ENCODE measurements at regions not wholly inside any gene's neighbourhood (a gene's known extent, or its start where the extent isn't known, plus 50 kb on each side); places are given as distances from the start of the nearest gene placed in this dataset.

GRCh38 chr11:128061281-128061871 is 526.0 kb downstream of the ETS1 start:
- Histone ChIP-seq H3K27ac (ENCODE audit: low read length) (no peak overlapping the region), H4K20me1 (ENCODE audit: insufficient read depth) (no peaks in the 10 kb centered on the region), H3K9me2 (ENCODE audit: insufficient read depth, low read length) (no peaks in the 10 kb centered on the region), H3K4me3 (ENCODE audit: low read length) (no peak overlapping the region), H3K79me2 (replicated peaks; ENCODE audit: insufficient read depth, low read length) (no peaks in the 10 kb centered on the region), H3K9me3 (ENCODE audit: low read length) (peaks cover 3% of the 10 kb centered on the region), H3F3A (ENCODE audit: insufficient read depth, low read length, poor library complexity, severe bottlenecking) (no peaks in the 10 kb centered on the region), H3K9ac (ENCODE audit: low read length) (no peak overlapping the region), H2AFZ (ENCODE audit: low read depth, low read length) (no peak overlapping the region), H3K4me2 (ENCODE audit: low read length) (no peak overlapping the region), H3K27me3 (ENCODE audit: insufficient read depth, low read depth, low read length) (no peaks in the 10 kb centered on the region), H3K36me3 (ENCODE audit: insufficient read depth, low read length) (no peaks in the 10 kb centered on the region)
- TF ChIP-seq EP300 (conservative IDR thresholded peaks at IDR 0.05; ENCODE audit: poor library complexity, severe bottlenecking) (no peak), EZH2 (IDR thresholded peaks at IDR 0.05; ENCODE audit: borderline replicate concordance, insufficient read depth, low read length, poor library complexity, severe bottlenecking) (no peak), RAD21 (conservative IDR thresholded peaks at IDR 0.05) (no peak), SMC3 (conservative IDR thresholded peaks at IDR 0.05; ENCODE audit: poor library complexity) (no peak), TAF1 (IDR thresholded peaks at IDR 0.05; ENCODE audit: low read depth) (no peak), REST (IDR thresholded peaks at IDR 0.05; ENCODE audit: borderline replicate concordance) (no peak), CTCF (IDR thresholded peaks at IDR 0.05; ENCODE audit: poor library complexity, severe bottlenecking) (no peak), POLR2AphosphoS5 (IDR thresholded peaks at IDR 0.05) (no peak), MXI1 (conservative IDR thresholded peaks at IDR 0.05; ENCODE audit: poor library complexity, severe bottlenecking) (no peak)

- Histone ChIP-seq H3K9ac (ENCODE audit: low read length) (no peak overlapping the region), H3K9me2 (ENCODE audit: insufficient read depth, low read length) (no peaks in the 10 kb centered on the region), H3K9me3 (ENCODE audit: low read length) (peaks cover 1% of the 10 kb centered on the region), H3K79me2 (replicated peaks; ENCODE audit: insufficient read depth, low read length) (no peaks in the 10 kb centered on the region), H3K27ac (ENCODE audit: low read length) (no peak overlapping the region), H3K4me2 (ENCODE audit: low read length) (no peak overlapping the region), H2AFZ (ENCODE audit: low read depth, low read length) (no peak overlapping the region), H3K27me3 (ENCODE audit: insufficient read depth, low read depth, low read length) (no peaks in the 10 kb centered on the region), H4K20me1 (ENCODE audit: insufficient read depth) (no peaks in the 10 kb centered on the region), H3K36me3 (ENCODE audit: insufficient read depth, low read length) (no peaks in the 10 kb centered on the region), H3K4me3 (ENCODE audit: low read length) (no peak overlapping the region), H3F3A (ENCODE audit: insufficient read depth, low read length, poor library complexity, severe bottlenecking) (no peaks in the 10 kb centered on the region)
- TF ChIP-seq REST (IDR thresholded peaks at IDR 0.05; ENCODE audit: borderline replicate concordance) (no peak), MXI1 (conservative IDR thresholded peaks at IDR 0.05; ENCODE audit: poor library complexity, severe bottlenecking) (no peak), RAD21 (conservative IDR thresholded peaks at IDR 0.05) (no peak), POLR2AphosphoS5 (IDR thresholded peaks at IDR 0.05) (no peak), EZH2 (IDR thresholded peaks at IDR 0.05; ENCODE audit: borderline replicate concordance, insufficient read depth, low read length, poor library complexity, severe bottlenecking) (no peak), EP300 (conservative IDR thresholded peaks at IDR 0.05; ENCODE audit: poor library complexity, severe bottlenecking) (no peak), SMC3 (conservative IDR thresholded peaks at IDR 0.05; ENCODE audit: poor library complexity) (no peak), CTCF (IDR thresholded peaks at IDR 0.05; ENCODE audit: poor library complexity, severe bottlenecking) (no peak), TAF1 (IDR thresholded peaks at IDR 0.05; ENCODE audit: low read depth) (no peak)
These were observed 528.7 kb downstream of the ETS1 start for GRCh38 chr11:128058580-128059208.
